ENCODE measurements at regions not wholly inside any gene's neighbourhood (a gene's known extent, or its start where the extent isn't known, plus 50 kb on each side); places are given as distances from the start of the nearest gene placed in this dataset.
"Not testable (repeated sequence)": the region's sequence is repeated elsewhere in the genome, so short reads cannot be mapped to it uniquely, and the experiment has no call there.

DNA sequence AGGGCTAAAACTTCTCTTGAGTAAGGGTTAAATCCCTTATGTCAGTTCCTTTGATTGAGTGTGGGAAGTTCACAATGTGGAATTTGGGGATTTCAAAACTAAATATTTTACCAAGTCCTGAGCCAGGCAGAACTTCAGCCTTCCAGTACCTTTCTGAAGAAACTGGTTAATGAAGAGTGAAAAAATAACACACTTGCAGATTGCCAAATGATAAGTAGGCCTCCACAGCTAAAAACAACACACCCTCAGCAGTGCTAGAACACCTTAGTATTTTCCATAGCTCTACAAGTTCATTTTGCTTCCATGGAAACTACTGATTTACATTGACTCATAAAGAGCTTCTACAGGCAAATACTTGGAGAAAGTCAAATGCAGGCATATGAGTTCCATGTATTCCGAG lies 326.8 kb downstream of the ZNF674 start:
- H3K4me3 Mint-ChIP-seq, result no peak overlapping the region
- H3K9me3 Mint-ChIP-seq, result no peaks in the 10 kb centered on the region
- H3K36me3 Mint-ChIP-seq, result no peaks in the 10 kb centered on the region
- H3K27ac Mint-ChIP-seq, result no peak overlapping the region
- peaks cover 14 to 16% of the 10 kb centered on the region in 2 donors for H3K27me3 Mint-ChIP-seq
- DNase-seq (ENCODE audit: low spot score) (no peak), ATAC-seq (no peak)
- H3K4me1 Mint-ChIP-seq (ENCODE audit: low read depth in 2 of 2), result no peaks in the 10 kb centered on the region

DNA sequence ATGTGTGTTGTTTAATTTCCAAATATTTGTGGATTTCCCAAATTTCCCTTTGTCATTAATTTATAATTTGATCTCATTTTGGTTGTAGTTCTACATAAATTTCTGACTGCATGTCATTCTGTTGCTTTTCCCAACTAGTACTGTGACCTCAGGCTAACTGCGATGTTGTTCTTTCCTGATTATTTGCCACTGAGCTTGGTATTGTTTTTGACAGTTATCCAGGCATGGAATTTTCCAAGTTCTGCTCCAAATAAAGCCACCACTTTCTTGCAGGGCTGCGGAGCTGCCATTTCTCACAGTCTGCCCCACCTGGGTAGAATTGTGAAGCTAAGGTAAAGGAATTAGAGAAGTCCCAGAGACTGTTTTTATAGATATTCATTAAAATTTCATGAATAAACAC lies 328.8 kb downstream of the ZNF674 start:
- H3K4me3 Mint-ChIP-seq, result no peak overlapping the region
- peaks cover 13 to 16% of the 10 kb centered on the region in 2 donors for H3K27me3 Mint-ChIP-seq
- H3K36me3 Mint-ChIP-seq, result no peaks in the 10 kb centered on the region
- H3K4me1 Mint-ChIP-seq (ENCODE audit: low read depth in 2 of 2), result no peaks in the 10 kb centered on the region
- no peaks in the 10 kb centered on the region for H3K9me3 Mint-ChIP-seq
- H3K27ac Mint-ChIP-seq, result no peak overlapping the region
- no peak for ATAC-seq
- DNase-seq (ENCODE audit: low spot score), result no peak

GRCh38 chrX:46211079-46211478 lies 334.1 kb downstream of the ZNF674 start:
- DNase-seq (ENCODE audit: low spot score) (no peak), ATAC-seq (no peak)
- H3K36me3 Mint-ChIP-seq, result no peaks in the 10 kb centered on the region
- no peak overlapping the region for H3K4me3 Mint-ChIP-seq
- peaks cover 0 to 4% of the 10 kb centered on the region in 2 donors for H3K4me1 Mint-ChIP-seq (ENCODE audit: low read depth in 2 of 2)
- H3K27ac Mint-ChIP-seq, result no peak overlapping the region
- peaks cover 20 to 24% of the 10 kb centered on the region in 2 donors for H3K27me3 Mint-ChIP-seq
- H3K9me3 Mint-ChIP-seq, result no peaks in the 10 kb centered on the region

DNA sequence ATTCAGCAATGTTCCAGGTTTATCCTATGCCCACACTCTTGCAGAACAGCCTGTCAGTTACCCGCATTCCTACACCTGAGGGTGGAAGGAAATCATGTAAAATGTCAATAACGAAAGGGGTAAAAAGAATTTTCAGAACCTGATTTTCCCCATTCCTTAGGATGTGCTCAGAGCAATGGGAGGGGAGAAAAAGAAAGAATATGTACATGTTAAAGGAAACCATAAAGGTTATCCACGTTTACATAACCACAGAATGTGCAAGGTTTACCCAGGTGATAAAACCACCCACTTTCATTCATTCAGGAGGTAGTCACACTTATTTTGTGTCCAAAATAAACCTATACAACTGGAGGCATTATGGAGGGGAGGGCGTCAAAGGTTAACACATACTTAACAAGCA lies 335.5 kb downstream of the ZNF674 start:
- DNase-seq (ENCODE audit: low spot score) (no peak), ATAC-seq (no peak)
- H3K27me3 Mint-ChIP-seq, result peaks cover 9 to 21% of the 10 kb centered on the region in 2 donors
- no peak overlapping the region for H3K4me3 Mint-ChIP-seq
- H3K27ac Mint-ChIP-seq, result no peak overlapping the region
- H3K36me3 Mint-ChIP-seq, result no peaks in the 10 kb centered on the region
- H3K9me3 Mint-ChIP-seq, result no peaks in the 10 kb centered on the region
- H3K4me1 Mint-ChIP-seq (ENCODE audit: low read depth in 2 of 2), result peaks cover 0 to 5% of the 10 kb centered on the region in 2 donors

- no peak overlapping the region for H3K4me3 Mint-ChIP-seq
- no peaks in the 10 kb centered on the region for H3K36me3 Mint-ChIP-seq
- H3K9me3 Mint-ChIP-seq, result no peaks in the 10 kb centered on the region
- H3K27me3 Mint-ChIP-seq, result peaks cover 13 to 23% of the 10 kb centered on the region in 2 donors
- ATAC-seq (no peak), DNase-seq (ENCODE audit: low spot score) (no peak)
- peaks cover 0 to 7% of the 10 kb centered on the region in 2 donors for H3K4me1 Mint-ChIP-seq (ENCODE audit: low read depth in 2 of 2)
- no peak overlapping the region for H3K27ac Mint-ChIP-seq
Observed at GRCh38 chrX:46209037-46209436, 336.2 kb downstream of the ZNF674 start.

- no peak overlapping the region for H3K27ac Mint-ChIP-seq
- ATAC-seq (no peak), DNase-seq (ENCODE audit: low spot score) (no peak)
- peaks cover 13 to 21% of the 10 kb centered on the region in 2 donors for H3K27me3 Mint-ChIP-seq
- H3K4me3 Mint-ChIP-seq, result no peak overlapping the region
- peaks cover 0 to 7% of the 10 kb centered on the region in 2 donors for H3K4me1 Mint-ChIP-seq (ENCODE audit: low read depth in 2 of 2)
- no peaks in the 10 kb centered on the region for H3K9me3 Mint-ChIP-seq
- no peaks in the 10 kb centered on the region for H3K36me3 Mint-ChIP-seq
Observed at GRCh38 chrX:46208225-46208854, 336.9 kb downstream of the ZNF674 start.

GRCh38 chrX:46204721-46205422 lies 340.3 kb downstream of the ZNF674 start:
- ATAC-seq, result no peak
- H3K4me1 Mint-ChIP-seq (ENCODE audit: low read depth in 2 of 2), result peaks cover 0 to 7% of the 10 kb centered on the region in 2 donors
- H3K9me3 Mint-ChIP-seq, result no peaks in the 10 kb centered on the region

DNA sequence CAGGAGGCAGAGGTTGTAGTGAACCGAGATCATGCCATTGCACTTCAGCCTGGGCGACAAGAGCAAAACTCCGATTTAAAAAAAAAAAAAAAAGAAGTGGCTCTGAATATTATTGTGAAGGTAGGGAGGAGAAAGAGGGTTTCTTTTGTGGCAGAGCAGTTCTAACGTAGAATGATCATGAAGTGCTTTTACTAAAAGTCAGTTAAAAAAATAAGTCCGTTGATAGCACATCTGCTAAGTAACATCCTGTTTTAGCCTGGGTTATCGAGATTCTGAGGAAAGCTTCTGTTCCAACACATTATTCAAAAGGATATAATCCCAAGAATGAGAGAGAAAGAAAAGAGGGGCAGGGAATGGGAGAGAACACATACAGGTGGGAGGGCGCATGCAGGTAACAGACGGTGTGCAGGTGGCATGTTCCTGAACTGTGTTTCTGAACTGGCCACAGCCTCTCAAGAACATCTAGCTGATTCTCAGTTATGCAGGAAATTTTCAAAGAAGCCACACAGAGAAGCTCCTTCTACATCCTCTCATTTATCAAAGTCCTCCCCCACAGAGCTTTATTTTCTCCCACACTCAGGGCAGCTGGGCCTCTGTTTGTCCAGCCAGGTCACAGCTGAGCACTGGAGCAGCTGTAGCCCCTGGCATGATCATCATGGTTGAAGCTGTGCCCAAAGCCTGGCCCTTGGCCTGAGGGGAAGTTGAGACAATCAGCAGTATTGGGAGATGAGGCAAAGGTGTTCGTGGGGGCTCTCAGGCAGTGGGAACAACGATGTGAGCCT lies 342.3 kb downstream of the ZNF674 start:
- Mint-ChIP-seq H3K27me3 (peaks cover 13 to 21% of the 10 kb centered on the region in 2 donors), H3K36me3 (no peaks in the 10 kb centered on the region), H3K4me1 (ENCODE audit: low read depth in 2 of 2) (peaks cover 0 to 3% of the 10 kb centered on the region in 2 donors), H3K9me3 (no peaks in the 10 kb centered on the region), H3K4me3 (no peak overlapping the region), H3K27ac (no peak overlapping the region)
- DNase-seq (ENCODE audit: low spot score) (no peak), ATAC-seq (no peak)

More at GRCh38 chrX:46204721-46205422, 340.3 kb downstream of the ZNF674 start:
- Mint-ChIP-seq H3K27ac (no peak overlapping the region), H3K27me3 (peaks cover 13 to 19% of the 10 kb centered on the region in 2 donors), H3K36me3 (no peaks in the 10 kb centered on the region), H3K4me3 (no peak overlapping the region)
- DNase-seq (ENCODE audit: low spot score), result no peak

GRCh38 chrX:46200413-46200812 lies 344.8 kb downstream of the ZNF674 start:
- H3K4me1 Mint-ChIP-seq (ENCODE audit: low read depth in 2 of 2), result peaks cover 0 to 3% of the 10 kb centered on the region in 2 donors
- H3K4me3 Mint-ChIP-seq, result no peak overlapping the region
- DNase-seq (ENCODE audit: low spot score) (no peak), ATAC-seq (no peak)
- H3K27ac Mint-ChIP-seq, result no peak overlapping the region
- H3K27me3 Mint-ChIP-seq, result peaks cover 13% of the 10 kb centered on the region in 2 donors
- no peaks in the 10 kb centered on the region for H3K36me3 Mint-ChIP-seq
- H3K9me3 Mint-ChIP-seq, result no peaks in the 10 kb centered on the region

GRCh38 chrX:46198858-46199257 lies 346.4 kb downstream of the ZNF674 start:
- ATAC-seq, result no peak

GRCh38 chrX:46186811-46187106 lies 358.5 kb downstream of the ZNF674 start:
- H3K27me3 Mint-ChIP-seq, result peaks cover 28 to 29% of the 10 kb centered on the region in 2 donors
- not testable (repeated sequence) for H3K9me3 Mint-ChIP-seq; H3K4me3 Mint-ChIP-seq; DNase-seq (ENCODE audit: low spot score); ATAC-seq; H3K4me1 Mint-ChIP-seq (ENCODE audit: low read depth in 2 of 2); H3K27ac Mint-ChIP-seq; H3K36me3 Mint-ChIP-seq

More at GRCh38 chrX:46198858-46199257, 346.4 kb downstream of the ZNF674 start:
- DNase-seq (ENCODE audit: low spot score), result no peak
- Mint-ChIP-seq H3K27ac (no peak overlapping the region), H3K9me3 (no peaks in the 10 kb centered on the region), H3K27me3 (peaks cover 14% of the 10 kb centered on the region in 2 donors), H3K4me3 (no peak overlapping the region), H3K4me1 (ENCODE audit: low read depth in 2 of 2) (no peaks in the 10 kb centered on the region), H3K36me3 (peaks cover 7% of the 10 kb centered on the region)

GRCh38 chrX:46185923-46186810 lies 359.1 kb downstream of the ZNF674 start:
- Mint-ChIP-seq H3K4me3 (no peak overlapping the region), H3K27me3 (peaks cover 22 to 27% of the 10 kb centered on the region in 2 donors), H3K9me3 (no peaks in the 10 kb centered on the region), H3K36me3 (no peaks in the 10 kb centered on the region), H3K4me1 (ENCODE audit: low read depth in 2 of 2) (no peaks in the 10 kb centered on the region), H3K27ac (no peak overlapping the region)
- DNase-seq (ENCODE audit: low spot score), result no peak
- no peak for ATAC-seq

GRCh38 chrX:46184749-46185148 lies 360.5 kb downstream of the ZNF674 start:
- Mint-ChIP-seq H3K27me3 (peaks cover 10 to 20% of the 10 kb centered on the region in 2 donors), H3K9me3 (no peaks in the 10 kb centered on the region), H3K27ac (no peak overlapping the region), H3K4me1 (ENCODE audit: low read depth in 2 of 2) (no peaks in the 10 kb centered on the region), H3K4me3 (no peak overlapping the region), H3K36me3 (no peaks in the 10 kb centered on the region)
- ATAC-seq (no peak), DNase-seq (ENCODE audit: low spot score) (no peak)

Measured in natural killer cell treated with Interleukin-12 subunit alpha and Interleukin-12 subunit beta and Interleukin-15 and Interleukin-18, amount 100 ng/mL, for 72 hours (primary cell).